Left ventricle myocardium inferior (tissue), 1 donor: ENCODE measurements at regions not wholly inside any gene's neighbourhood (a gene's known extent, or its start where the extent isn't known, plus 50 kb on each side); places are given as distances from the start of the nearest gene placed in this dataset.

Experiments
- DNase-seq: peaks from one replicate; pipeline ENCODE4 v3.0.0-alpha.2; 2020
- H3K27ac ChIP-seq: fragments of 200-600 bp; replicated peaks from 2 replicates; pipeline ENCODE4 v1.8.0; 2021
- H3K27me3 ChIP-seq: fragments of 200-600 bp; 2 replicates; pipeline ENCODE4 v1.8.0; 2021; ENCODE audit warnings: low read depth
- H3K36me3 ChIP-seq: fragments of 200-600 bp; 2 replicates; pipeline ENCODE4 v1.8.0; 2021
- H3K4me1 ChIP-seq: fragments of 200-600 bp; 2 replicates; pipeline ENCODE4 v1.8.0; 2021
- H3K4me3 ChIP-seq: fragments of 200-600 bp; 2 replicates; pipeline ENCODE4 v1.8.0; 2021; ENCODE audit warnings: mild to moderate bottlenecking, moderate library complexity
- H3K9me3 ChIP-seq: fragments of 200-600 bp; replicated peaks from 2 replicates; pipeline ENCODE4 v1.8.0; 2021
- intact Hi-C: fragments of 100-400 bp; cut with micrococcal nuclease; formaldehyde crosslinking; loops from one replicate; pipeline ENCODE4 v1.11.0; 2022
- TF ChIP-seq, protein P1 (sequence below): fragments of 200-600 bp; IDR thresholded peaks from 2 replicates; pipeline ENCODE4 v1.8.0; 2021; ENCODE audit warnings: antibody characterized with exemption, mild to moderate bottlenecking, borderline replicate concordance
- donor health status: DM: no; HTN: yes; CAD: no; lungs with severe emphysema.

GRCh38 chr16:56121156-56121500, 70.2 kb upstream of the GNAO1 start:
- intact Hi-C loops, result no loop called here

DNA sequence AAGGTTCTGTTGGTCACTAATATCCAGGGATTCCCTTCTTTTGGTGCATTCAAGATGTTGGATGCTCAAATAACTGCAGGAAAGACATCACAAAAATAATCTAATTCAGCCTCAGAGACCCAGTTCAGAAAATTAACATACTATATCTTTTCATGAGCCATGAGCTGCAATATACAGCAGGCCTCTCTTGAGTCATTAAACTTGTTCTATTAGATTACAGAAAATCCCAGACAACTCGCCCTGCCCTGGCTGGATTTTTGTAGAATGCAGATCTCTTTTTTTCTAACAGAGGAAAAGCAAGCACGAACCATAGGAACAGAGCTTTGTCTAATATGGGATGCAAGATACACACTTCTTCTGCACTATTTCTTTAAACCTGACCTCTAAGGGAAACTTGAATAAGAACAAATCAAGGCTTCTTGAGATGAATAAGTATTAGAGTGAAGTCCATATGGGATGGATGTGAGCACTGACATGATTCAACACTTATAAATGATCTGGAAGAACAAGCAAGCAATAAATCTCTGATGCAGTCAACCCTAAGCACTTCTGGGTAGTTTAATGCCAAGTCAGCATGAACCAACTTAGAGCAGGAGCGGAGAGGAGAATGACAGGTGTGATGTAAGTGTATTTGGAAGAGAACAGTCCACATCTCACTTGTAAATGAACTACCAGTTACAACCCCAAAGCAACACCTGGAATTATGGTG, 70.7 kb upstream of the GNAO1 start:
- Histone ChIP-seq H3K36me3 (no peaks in the 10 kb centered on the region), H3K27ac (no peak overlapping the region), H3K4me1 (peaks cover 9% of the 10 kb centered on the region), H3K27me3 (no peaks in the 10 kb centered on the region), H3K9me3 (no peaks in the 10 kb centered on the region), H3K4me3 (no peak overlapping the region)
- intact Hi-C loops, result no loop called here
- no peak for DNase-seq
- TF ChIP-seq, protein P1, sequence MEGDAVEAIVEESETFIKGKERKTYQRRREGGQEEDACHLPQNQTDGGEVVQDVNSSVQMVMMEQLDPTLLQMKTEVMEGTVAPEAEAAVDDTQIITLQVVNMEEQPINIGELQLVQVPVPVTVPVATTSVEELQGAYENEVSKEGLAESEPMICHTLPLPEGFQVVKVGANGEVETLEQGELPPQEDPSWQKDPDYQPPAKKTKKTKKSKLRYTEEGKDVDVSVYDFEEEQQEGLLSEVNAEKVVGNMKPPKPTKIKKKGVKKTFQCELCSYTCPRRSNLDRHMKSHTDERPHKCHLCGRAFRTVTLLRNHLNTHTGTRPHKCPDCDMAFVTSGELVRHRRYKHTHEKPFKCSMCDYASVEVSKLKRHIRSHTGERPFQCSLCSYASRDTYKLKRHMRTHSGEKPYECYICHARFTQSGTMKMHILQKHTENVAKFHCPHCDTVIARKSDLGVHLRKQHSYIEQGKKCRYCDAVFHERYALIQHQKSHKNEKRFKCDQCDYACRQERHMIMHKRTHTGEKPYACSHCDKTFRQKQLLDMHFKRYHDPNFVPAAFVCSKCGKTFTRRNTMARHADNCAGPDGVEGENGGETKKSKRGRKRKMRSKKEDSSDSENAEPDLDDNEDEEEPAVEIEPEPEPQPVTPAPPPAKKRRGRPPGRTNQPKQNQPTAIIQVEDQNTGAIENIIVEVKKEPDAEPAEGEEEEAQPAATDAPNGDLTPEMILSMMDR, result no peak

More at GRCh38 chr16:56121156-56121500, 70.2 kb upstream of the GNAO1 start:
- Histone ChIP-seq H3K27me3 (no peaks in the 10 kb centered on the region), H3K4me1 (peaks cover 12% of the 10 kb centered on the region), H3K27ac (no peak overlapping the region), H3K4me3 (no peak overlapping the region), H3K36me3 (no peaks in the 10 kb centered on the region), H3K9me3 (no peaks in the 10 kb centered on the region)
- DNase-seq, result no peak
- TF ChIP-seq, protein P1, result no peak

GRCh38 chr16:56119133-56119532, 72.2 kb upstream of the GNAO1 start:
- no peak for DNase-seq
- H3K27me3 ChIP-seq, result no peaks in the 10 kb centered on the region
- no peaks in the 10 kb centered on the region for H3K4me1 ChIP-seq
- no peak overlapping the region for H3K4me3 ChIP-seq
- no peak overlapping the region for H3K27ac ChIP-seq
- no peaks in the 10 kb centered on the region for H3K36me3 ChIP-seq
- no peaks in the 10 kb centered on the region for H3K9me3 ChIP-seq
- intact Hi-C loops, result no loop called here
- TF ChIP-seq, protein P1, result no peak

GRCh38 chr16:56116577-56116964, 74.7 kb upstream of the GNAO1 start:
- intact Hi-C loops, result no loop called here
- Histone ChIP-seq H3K36me3 (no peaks in the 10 kb centered on the region), H3K9me3 (no peaks in the 10 kb centered on the region), H3K4me1 (peaks cover 9% of the 10 kb centered on the region), H3K4me3 (no peak overlapping the region), H3K27ac (no peak overlapping the region), H3K27me3 (no peaks in the 10 kb centered on the region)
- TF ChIP-seq, protein P1, result no peak
- DNase-seq, result no peak

GRCh38 chr16:56115817-56116576, 75.3 kb upstream of the GNAO1 start:
- Histone ChIP-seq H3K9me3 (no peaks in the 10 kb centered on the region), H3K4me3 (no peak overlapping the region), H3K36me3 (no peaks in the 10 kb centered on the region), H3K27ac (no peak overlapping the region), H3K4me1 (peaks cover 14% of the 10 kb centered on the region), H3K27me3 (no peaks in the 10 kb centered on the region)
- DNase-seq, result no peak
- intact Hi-C loops, result no loop called here
- TF ChIP-seq, protein P1, result no peak
